ENCODE measurements at regions not wholly inside any gene's neighbourhood (a gene's known extent, or its start where the extent isn't known, plus 50 kb on each side); places are given as distances from the start of the nearest gene placed in this dataset.
A peak's percentile ranks its signal among the peaks of the same experiment; 100 is the strongest.
"Not testable (repeated sequence)": the region's sequence is repeated elsewhere in the genome, so short reads cannot be mapped to it uniquely, and the experiment has no call there.

GRCh38 chr11:59008947-59009346, 69.7 kb downstream of the GLYATL1 start:
- no peak for DNase-seq

- DNase-seq: no peak
Observed at GRCh38 chr11:59009661-59010060, 70.4 kb downstream of the GLYATL1 start.

- no peak for DNase-seq
Observed at GRCh38 chr11:59010708-59011107, 71.4 kb downstream of the GLYATL1 start.

- DNase-seq: no peak
Observed at GRCh38 chr11:59011655-59012397, 72.5 kb downstream of the GLYATL1 start.

- DNase-seq: peak; percentile 38
Observed at GRCh38 chr11:59012398-59013265, 73.3 kb downstream of the GLYATL1 start.

GRCh38 chr11:59025097-59025496, 61.0 kb upstream of the GLYATL1B start:
- DNase-seq: no peak

GRCh38 chr11:59028105-59028504, 58.0 kb upstream of the GLYATL1B start:
- no peak for DNase-seq

- no peak for DNase-seq
Observed at GRCh38 chr11:59029366-59029889, 56.7 kb upstream of the GLYATL1B start.

- DNase-seq: no peak
Observed at GRCh38 chr11:59030037-59030436, 56.1 kb upstream of the GLYATL1B start.

GRCh38 chr11:59031746-59032145, 54.4 kb upstream of the GLYATL1B start:
- not testable (repeated sequence) for DNase-seq

Data from CD4-positive, alpha-beta T cell treated with Interleukin-15 for 1 hour (primary cell).